Lung (tissue), 11 donors: ENCODE measurements at regions not wholly inside any gene's neighbourhood (a gene's known extent, or its start where the extent isn't known, plus 50 kb on each side); places are given as distances from the start of the nearest gene placed in this dataset.
"Not testable (repeated sequence)": the region's sequence is repeated elsewhere in the genome, so short reads cannot be mapped to it uniquely, and the experiment has no call there.

ENCODE experiments used
- ATAC-seq: fragments of 200-7000 bp; cut with Tn5 transposase; one replicate; pipeline ENCODE4 v1.9.1; 2020; ENCODE audit warnings: moderate number of reproducible peaks; ENCODE audit not compliant: insufficient read depth, low FRiP score
- DNase-seq, 3 donors: peaks; one replicate each; pipeline ENCODE4 v3.0.0-alpha.2; 2013 to 2017
- H3K27ac ChIP-seq, 2 donors: one replicate each; pipeline ENCODE4 v1.5.1; 2013; ENCODE audit warnings: mild to moderate bottlenecking in 2 of 2, moderate library complexity in 2 of 2, control low read depth in 1 of 2, inconsistent platforms in 1 of 2, low read depth in 1 of 2, low read length in 1 of 2
- H3K27me3 ChIP-seq, 3 donors: one replicate each; pipeline ENCODE4 v1.5.1; 2013; ENCODE audit warnings: low read length in 2 of 3; ENCODE audit not compliant: control insufficient read depth in 3 of 3, insufficient read depth in 3 of 3
- H3K36me3 ChIP-seq, 4 donors: one replicate each; pipeline ENCODE4 v1.5.1; 2013; ENCODE audit warnings: low read length in 4 of 4, mild to moderate bottlenecking in 1 of 4, moderate library complexity in 1 of 4; ENCODE audit not compliant: control insufficient read depth in 4 of 4, insufficient read depth in 4 of 4
- H3K4me1 ChIP-seq, 5 donors: one replicate each; pipeline ENCODE4 v1.5.1; 2013; ENCODE audit warnings: low read length in 5 of 5, mild to moderate bottlenecking in 2 of 5, moderate library complexity in 1 of 5; ENCODE audit not compliant: control insufficient read depth in 5 of 5, insufficient read depth in 5 of 5
- H3K4me3 ChIP-seq: one replicate; pipeline ENCODE4 v1.5.1; 2013; ENCODE audit warnings: mild to moderate bottlenecking, control low read depth, moderate library complexity
- H3K9ac ChIP-seq, 2 donors: one replicate each; pipeline ENCODE4 v1.5.1; 2013; ENCODE audit warnings: low read length in 2 of 2, control low read depth in 1 of 2; ENCODE audit not compliant: insufficient read depth in 1 of 2
- H3K9me3 ChIP-seq, 4 donors: one replicate each; pipeline ENCODE4 v1.5.1; 2013; ENCODE audit warnings: low read length in 3 of 4, mild to moderate bottlenecking in 1 of 4, moderate library complexity in 1 of 4; ENCODE audit not compliant: control insufficient read depth in 4 of 4, insufficient read depth in 3 of 4
- WGBS, 2 donors: extraction: QIAGEN DNeasy Blood & Tissue Kit; methylation state at CpG; one replicate each; pipeline ENCODE4 v1.1.7; 2013; 5-methylcytosine and 5-hydroxymethylcytosine counted together
- TF ChIP-seq, protein P1 (sequence below): IDR thresholded peaks from 2 replicates; pipeline ENCODE4 v1.5.1; 2012; ENCODE audit warnings: mild to moderate bottlenecking; ENCODE audit errors: control extremely low read depth, extremely low read depth
- donor health status: control.
- donor health status: control.
- donor health status: Bipolar disorder and iron deficiency.
- donor health status: healthy.
- donor health status: DM: yes; HTN: yes; CAD: no.

DNA sequence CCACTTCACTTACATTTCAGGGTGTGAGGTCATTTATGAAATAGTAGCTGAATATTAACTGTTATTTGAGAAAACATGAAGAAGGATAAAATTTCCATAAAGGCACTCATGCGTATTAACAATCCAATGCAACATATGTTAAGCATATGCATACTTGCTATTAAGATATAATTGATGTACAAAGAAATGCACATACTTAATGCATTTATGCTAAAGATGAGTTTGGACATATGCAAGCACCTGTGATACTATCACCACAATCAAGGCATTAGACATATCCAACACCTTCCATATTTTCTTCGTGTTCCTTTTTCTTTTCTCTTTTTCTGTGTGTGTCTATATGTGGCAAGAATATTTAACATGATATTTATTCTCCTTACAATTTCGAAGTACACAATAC lies 464.8 kb upstream of the BRINP3 start:
- H3K9ac ChIP-seq = no peak overlapping the region
- H3K4me1 ChIP-seq = no peaks in the 10 kb centered on the region
- H3K36me3 ChIP-seq = no peaks in the 10 kb centered on the region
- 75 to 86% methylated on average over 3 of the region's 3 CpGs for WGBS, 2 donors
- TF ChIP-seq, protein P1, sequence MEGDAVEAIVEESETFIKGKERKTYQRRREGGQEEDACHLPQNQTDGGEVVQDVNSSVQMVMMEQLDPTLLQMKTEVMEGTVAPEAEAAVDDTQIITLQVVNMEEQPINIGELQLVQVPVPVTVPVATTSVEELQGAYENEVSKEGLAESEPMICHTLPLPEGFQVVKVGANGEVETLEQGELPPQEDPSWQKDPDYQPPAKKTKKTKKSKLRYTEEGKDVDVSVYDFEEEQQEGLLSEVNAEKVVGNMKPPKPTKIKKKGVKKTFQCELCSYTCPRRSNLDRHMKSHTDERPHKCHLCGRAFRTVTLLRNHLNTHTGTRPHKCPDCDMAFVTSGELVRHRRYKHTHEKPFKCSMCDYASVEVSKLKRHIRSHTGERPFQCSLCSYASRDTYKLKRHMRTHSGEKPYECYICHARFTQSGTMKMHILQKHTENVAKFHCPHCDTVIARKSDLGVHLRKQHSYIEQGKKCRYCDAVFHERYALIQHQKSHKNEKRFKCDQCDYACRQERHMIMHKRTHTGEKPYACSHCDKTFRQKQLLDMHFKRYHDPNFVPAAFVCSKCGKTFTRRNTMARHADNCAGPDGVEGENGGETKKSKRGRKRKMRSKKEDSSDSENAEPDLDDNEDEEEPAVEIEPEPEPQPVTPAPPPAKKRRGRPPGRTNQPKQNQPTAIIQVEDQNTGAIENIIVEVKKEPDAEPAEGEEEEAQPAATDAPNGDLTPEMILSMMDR = no peak
- no peak overlapping the region for H3K27ac ChIP-seq
- DNase-seq (no peak), ATAC-seq (no peak)
- H3K27me3 ChIP-seq = no peaks in the 10 kb centered on the region
- H3K9me3 ChIP-seq = no peaks in the 10 kb centered on the region
- H3K4me3 ChIP-seq = no peak overlapping the region

- ATAC-seq, H3K9ac ChIP-seq, H3K27me3 ChIP-seq, H3K4me3 ChIP-seq, H3K4me1 ChIP-seq, H3K36me3 ChIP-seq, DNase-seq, H3K9me3 ChIP-seq, H3K27ac ChIP-seq: not testable (repeated sequence)
- WGBS, 2 donors = 90% methylated on average over 5 of the region's 5 CpGs
Observed at GRCh38 chr1:190943722-190944121, 466.1 kb upstream of the BRINP3 start.

DNA sequence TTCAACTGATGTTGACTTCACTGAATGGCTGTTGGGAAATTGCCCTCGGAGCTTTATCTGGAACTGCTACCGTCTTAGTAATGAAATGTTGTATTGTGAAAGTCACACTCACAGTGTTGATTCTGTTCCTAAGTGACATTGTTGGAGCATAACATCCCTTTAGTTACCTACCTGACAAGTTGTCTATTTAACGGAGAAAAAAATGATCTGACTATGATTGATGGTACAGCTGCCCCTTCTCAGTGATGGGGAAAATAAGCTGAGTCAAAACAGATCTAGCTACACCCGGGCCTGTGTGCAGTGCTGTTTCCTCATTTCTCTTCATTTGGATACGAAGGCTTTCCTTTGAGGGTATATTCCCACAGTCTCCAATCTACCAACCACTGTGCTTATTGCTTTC lies 472.3 kb upstream of the BRINP3 start:
- H3K9me3 ChIP-seq = no peaks in the 10 kb centered on the region
- WGBS, 2 donors = 33 to 40% methylated on average over 5 of the region's 5 CpGs
- no peaks in the 10 kb centered on the region for H3K4me1 ChIP-seq
- H3K36me3 ChIP-seq = no peaks in the 10 kb centered on the region
- DNase-seq = peak in 2 of 3 donors; percentile 8 to 31
- no peaks in the 10 kb centered on the region for H3K27me3 ChIP-seq
- no peak overlapping the region for H3K9ac ChIP-seq
- ATAC-seq = no peak
- TF ChIP-seq, protein P1 = no peak
- H3K4me3 ChIP-seq = no peak overlapping the region
- H3K27ac ChIP-seq = no peak overlapping the region

DNA sequence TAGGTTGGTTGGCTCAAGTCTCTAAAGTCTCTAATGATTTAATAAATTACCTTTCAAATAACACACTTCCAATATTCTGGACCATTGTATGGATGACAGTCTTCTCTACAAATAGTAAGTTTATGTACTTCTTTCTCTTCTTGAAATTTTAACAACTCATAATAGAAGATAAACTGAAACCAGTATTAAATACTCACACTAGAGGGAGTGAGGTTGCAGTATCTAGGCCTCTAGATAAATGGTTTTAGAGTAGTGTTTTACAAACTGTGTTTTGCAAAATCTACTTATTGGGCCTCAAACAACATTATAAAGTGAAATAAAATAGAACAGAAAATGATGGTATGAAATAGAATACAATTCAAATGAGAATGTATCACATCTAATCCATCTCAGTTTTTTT lies 479.9 kb upstream of the BRINP3 start:
- no peak overlapping the region for H3K27ac ChIP-seq
- H3K9ac ChIP-seq = no peak overlapping the region
- no peaks in the 10 kb centered on the region for H3K9me3 ChIP-seq
- TF ChIP-seq, protein P1 = no peak
- H3K36me3 ChIP-seq = no peaks in the 10 kb centered on the region
- no peaks in the 10 kb centered on the region for H3K27me3 ChIP-seq
- H3K4me3 ChIP-seq = no peak overlapping the region
- DNase-seq (no peak), ATAC-seq (no peak)
- H3K4me1 ChIP-seq = no peaks in the 10 kb centered on the region
